ENCODE measurements at regions not wholly inside any gene's neighbourhood (a gene's known extent, or its start where the extent isn't known, plus 50 kb on each side); places are given as distances from the start of the nearest gene placed in this dataset.
"Not testable (repeated sequence)": the region's sequence is repeated elsewhere in the genome, so short reads cannot be mapped to it uniquely, and the experiment has no call there.

DNA sequence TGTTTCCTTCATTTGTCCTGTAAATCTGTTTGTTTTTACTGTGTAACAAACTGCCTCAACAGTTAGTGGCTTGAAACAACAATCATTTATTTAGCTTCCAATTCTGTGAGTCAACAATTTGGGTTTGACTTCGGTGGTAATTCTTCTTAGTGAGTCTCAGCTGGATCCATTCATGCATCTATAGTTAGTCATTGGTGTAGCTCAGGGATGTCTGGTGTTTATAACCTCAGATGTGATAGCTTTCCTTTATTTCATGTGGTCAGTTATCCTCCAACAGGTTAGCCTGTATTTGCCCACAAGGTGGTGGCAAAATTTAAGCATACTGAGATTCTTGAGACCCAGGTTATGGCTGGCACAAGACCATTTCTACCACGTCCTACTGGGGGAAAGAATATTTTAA lies 1267.2 kb downstream of the RAPGEF2 start:
- no peak for DNase-seq

DNA sequence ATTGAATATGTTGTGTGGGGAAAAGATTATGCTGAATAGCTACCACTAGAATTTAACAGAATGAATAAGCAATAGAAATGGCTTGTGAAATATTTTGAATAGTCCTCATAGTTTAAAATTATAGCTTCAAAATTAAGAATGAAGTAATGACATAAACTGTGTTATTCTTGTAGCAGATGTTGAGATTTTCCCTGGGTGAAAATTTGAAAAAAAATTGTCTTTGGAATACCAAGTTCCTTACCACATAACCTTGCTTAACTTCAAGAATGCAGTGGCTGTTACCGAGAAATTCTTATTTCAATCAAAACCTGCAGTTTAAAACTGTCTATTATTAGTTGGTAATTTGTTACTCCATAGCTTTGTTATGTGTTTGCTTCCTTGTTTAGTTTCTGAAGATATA lies 1268.6 kb downstream of the RAPGEF2 start:
- no peak for DNase-seq

DNA sequence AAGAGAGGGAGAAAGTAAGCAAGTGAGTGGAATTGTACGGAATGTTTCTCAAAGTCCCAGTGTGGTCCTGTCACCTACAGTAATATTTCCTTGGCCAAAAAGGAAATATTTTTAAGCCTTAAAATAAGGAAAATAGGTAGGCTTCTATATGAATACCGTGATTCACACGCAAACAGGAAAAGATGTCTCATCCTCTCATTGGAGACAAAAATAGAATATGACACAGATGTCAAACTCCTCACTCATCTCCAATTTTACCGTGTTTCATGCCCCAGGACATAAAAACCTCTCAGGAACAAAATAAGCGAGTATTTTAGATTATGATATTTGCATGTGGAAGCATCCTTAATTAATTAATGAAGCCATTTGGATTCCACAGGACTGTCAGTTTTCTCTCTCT lies 1269.5 kb downstream of the RAPGEF2 start:
- DNase-seq = no peak

DNA sequence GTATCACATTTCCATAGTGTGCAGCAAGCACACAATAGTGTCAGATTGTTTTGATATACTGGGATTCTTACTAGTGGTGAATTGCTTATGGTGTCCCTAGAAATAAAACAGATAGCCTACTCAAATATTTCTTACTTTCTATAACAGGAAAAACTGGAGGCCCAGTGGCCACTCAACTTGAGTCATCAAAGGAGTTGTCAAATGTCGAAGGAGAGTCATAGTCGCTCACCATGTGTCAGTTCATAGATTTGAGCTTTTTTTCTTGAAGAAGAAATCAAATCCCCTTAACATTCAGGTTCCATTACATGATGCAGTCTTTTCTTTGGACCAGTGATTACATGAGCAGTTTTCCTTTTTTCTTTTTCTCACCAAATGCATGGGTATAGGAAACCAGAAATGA lies 1271.0 kb downstream of the RAPGEF2 start:
- no peak for DNase-seq

DNA sequence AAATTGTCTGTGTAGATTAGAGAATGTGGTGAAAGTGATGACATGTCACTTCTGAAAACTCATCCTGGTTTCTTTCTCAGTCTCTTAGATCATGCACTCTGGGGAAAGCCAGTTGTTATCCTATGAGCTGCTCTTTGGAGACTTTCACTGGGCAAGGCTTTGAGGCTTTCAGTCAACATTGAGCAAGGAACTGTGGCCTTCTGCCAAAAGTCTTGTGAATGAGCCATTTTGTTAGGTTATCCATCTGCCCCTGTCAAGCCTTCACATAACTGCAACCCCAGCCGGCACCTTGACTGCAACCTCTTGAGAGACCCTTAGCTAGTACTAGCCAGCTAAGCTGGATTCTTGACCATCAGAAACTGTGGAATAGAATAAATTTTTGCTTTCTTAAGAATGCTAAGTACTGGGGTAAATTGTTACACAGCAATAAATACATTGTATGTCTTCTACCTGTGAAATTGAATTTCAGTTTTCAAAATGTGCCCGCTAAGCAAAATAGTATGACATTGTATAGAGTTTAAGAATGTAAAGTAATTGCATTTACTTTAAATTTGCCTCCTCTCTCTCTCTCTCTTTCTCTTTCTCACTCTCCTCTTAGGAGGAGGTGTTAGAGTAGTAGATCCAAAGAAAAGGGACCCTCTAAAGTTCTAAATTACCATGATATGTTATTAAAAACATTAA lies 1273.0 kb downstream of the RAPGEF2 start:
- DNase-seq = no peak

DNA sequence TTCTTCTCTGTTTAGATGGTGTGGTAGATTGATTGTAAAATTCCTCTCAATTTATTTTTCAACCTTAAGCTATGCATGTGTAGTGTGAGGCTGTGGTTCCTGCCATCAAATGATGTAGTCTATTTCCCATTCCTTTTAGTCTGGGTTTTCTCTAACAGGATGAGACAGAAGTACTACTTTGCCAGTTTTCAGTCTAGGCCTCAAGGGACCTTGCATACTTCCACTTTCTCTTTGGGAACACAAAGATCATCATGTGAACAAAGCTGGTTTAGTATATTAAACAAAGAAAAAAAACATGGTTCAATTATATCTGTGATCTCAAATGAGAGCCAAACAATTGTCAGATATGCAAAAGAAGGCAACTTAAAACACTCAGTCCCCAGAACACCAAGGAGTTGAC lies 1284.0 kb downstream of the RAPGEF2 start:
- no peak for DNase-seq

DNA sequence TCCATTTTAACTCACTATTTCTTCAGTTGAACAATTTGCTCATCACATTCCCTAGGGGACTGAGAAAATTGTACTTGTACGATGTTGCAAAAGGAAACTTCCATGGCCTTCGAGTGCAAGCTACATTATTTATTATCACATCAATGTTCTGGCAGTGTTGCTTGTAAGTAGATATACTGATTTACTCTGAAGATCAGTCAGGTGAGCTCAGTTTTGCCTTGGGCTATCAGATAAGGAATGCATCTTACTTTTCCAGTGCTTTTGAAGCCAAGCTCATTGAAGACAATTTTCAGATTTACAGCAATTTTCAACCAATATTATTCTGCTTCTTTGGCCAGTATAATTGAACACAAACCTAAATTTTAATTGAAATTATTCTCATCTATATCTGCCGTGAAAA lies 1296.9 kb downstream of the RAPGEF2 start:
- DNase-seq = no peak

DNA sequence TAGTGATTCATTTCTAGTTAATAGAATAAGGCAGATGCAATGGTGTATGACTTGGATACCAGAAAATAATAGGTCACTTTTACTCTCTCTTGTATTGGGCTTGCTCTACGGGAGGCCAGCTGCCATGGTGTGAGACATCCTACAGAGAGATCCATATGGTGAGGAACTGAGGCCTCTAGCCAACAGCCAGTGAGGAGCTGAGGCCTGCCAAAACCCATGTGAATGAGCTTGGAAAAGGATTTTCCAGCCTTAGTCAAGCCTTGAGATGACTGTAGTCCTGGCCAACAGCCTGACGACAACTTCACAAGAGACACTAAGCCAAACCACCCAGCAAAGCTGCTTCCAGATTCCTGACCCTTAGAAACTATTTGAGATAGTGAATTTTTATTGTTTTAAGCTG lies 1300.2 kb downstream of the RAPGEF2 start:
- DNase-seq = no peak

DNA sequence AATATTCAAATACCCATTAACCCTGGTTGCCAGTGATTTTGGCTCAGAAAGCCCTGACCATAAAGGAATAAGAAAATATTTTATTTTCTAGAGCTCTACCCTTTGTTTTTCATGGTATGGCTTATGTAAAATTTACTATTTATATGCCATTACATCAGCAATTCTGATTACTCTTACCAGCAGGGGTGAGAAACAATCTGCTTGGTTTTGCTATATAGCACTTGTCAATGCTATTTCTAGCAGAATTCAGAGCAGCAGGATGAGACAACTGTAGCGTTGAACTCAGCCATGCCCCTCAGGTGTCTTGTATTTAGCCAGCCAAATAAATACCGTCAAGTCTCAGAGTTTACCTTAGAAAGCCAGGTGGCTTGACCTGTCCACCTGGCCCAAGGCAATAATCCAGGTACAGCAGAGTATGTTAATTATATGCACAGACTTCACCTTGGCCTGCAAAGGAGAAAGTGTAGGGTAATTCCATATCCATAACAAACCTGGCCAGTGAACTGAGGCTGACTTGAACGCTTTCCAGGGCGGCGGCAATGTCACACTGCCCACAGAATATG lies 1303.5 kb downstream of the RAPGEF2 start:
- DNase-seq = no peak

DNA sequence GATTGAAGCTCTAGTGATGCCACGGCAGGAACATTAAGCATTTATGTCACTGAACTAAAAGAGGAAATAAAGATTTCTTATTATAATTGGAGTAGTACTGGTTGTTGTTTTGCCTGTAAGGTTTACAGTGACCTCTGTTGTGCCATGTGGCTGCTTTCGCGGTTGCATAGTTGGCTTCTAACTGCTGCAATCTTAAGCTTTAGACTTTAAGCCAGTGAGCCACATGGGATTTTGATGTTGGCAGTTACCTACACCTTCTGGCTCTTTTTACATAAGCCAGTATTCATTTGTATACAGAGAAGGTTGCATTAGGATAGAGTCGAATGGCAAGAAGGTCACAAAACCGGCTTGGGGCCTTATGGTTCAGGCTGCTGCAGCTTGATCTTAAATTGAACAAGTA lies 1311.6 kb downstream of the RAPGEF2 start:
- no peak for DNase-seq

DNA sequence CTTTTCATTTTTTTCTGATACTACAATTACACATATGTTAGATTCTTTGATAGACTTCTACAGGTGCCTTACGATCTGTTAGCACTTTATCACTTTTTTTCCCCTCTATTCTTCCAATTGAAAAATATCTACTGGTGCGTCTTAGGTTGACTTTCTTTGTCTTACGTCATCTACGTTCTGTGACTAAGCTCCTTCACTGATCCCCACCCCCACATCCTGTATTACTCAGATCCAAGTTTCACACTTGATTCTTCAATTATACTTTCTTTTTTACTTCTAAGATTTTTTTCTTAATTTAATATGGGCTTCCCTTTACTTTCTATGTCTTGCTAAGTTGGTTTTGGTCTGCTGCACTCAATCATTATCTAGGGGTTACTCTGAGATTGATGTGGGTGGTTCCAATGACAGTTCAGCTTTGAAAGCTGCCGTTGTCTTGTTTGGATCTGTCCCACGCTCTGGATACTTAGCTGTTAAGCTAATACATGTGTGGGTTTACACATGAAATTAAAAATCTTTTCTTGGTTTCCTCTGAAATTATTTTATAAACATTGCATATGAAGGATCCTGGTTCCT lies 1321.1 kb downstream of the RAPGEF2 start:
- no peak for DNase-seq

DNA sequence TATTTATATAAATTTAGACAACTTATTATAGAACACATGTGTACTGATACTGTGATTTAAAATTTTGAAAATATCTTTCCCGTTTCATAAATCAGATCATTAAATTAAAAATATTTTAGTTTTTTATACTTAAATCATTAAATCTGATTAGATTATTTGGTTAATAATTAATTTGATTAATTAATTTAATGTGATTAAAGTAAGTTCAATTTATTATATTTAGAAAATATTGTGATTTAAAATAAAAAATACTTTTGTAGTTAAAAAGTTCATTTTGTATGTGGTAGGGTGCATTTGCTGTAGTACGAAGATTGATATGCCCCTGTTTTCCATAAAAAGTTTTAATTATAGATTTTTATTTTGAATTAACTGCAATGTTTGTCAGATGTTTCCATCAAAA lies 1323.4 kb downstream of the RAPGEF2 start:
- no peak for DNase-seq

DNA sequence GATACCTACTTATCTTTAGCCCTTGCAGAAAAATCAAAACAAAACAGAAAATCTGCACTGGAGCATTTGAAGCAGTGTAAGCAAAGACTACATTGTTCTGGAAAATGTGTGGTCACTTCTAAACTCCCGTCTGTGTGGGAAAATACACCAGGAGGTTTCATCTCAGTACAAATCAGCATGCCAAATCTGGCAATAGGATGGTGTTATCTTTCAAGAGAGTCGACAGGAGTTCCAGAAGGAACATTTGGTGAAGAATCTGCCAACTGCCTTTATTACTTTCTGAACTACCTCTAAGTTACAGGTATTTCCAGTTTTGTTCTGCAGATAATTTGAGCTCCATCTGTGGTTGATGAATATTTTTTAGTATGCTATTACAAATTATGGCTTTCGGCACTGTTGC lies 1348.0 kb downstream of the RAPGEF2 start:
- DNase-seq = no peak

DNA sequence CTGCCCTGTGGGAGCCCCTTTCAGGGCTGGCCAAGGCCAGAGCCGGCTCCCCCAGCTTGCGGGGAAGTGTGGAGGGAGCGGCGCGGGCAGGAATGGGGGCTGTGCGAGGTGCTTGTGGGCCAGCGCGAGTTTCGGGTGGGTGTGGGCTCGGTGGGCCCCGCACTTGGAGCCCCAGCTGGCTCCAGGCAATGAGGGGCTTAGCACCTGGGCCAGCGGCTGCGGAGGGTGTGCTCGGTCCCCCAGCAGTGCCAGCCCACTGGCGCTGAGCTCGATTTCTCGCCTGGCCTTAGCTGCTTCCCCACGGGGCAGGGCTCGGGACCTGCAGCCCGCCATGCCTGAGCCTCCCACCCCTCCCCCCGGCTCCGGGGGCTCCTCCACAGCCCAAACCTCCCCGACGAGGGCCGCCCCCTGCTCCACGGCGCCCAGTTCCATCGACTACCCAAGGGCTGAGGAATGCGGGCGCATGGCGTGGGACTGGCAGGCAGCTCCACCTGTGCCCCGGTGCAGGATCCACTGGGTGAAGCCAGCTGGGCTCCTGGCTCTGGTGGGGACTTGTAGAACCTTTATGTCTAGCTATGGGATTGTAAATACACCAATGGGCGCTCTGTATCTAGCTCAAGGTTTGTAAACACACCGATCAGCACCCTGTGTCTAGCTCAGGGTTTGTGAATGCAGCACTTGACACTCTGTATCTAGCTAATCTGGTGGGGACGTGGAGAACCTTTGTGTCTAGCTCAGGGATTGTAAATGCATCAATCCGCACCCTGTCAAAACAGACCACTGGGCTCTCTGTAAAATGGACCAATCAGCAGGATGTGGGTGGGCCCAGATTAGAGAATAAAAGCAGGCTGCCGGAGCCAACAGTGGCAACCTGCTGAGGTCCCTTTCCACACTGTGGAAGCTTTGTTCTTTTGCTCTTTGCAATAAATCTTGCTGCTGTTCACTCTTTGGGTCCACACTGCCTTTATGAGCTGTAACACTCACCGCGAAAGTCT lies 1379.1 kb downstream of the RAPGEF2 start:
- DNase-seq = not testable (repeated sequence)

DNA sequence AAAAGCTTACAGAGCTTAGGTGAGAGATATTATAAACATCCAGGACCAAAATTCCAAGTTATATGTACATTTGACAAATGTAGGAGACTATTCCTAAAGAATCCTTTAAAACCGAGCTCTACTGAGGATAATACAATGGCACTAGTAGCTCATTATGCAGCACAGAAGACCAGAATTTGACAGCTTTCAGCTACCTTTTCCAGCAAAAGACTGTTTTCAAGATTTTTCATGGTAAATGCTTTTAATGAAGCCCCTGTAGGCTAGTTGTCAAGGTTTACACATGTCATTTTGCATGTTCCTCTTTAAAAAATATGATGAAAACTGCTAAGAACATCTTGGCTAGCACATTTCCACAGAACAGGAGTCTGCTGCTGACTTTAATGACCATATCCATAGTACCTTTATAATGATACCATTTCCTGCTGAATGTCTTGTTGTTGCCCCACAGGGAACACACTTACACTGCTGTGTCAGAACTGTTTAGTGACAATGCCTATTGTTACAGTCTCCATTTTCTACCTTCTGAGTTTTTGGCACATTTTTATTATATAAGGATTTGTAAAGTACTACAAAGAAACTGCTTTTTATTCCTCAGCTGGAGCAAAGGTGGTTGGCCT lies 1382.3 kb downstream of the RAPGEF2 start:
- no peak for DNase-seq

DNA sequence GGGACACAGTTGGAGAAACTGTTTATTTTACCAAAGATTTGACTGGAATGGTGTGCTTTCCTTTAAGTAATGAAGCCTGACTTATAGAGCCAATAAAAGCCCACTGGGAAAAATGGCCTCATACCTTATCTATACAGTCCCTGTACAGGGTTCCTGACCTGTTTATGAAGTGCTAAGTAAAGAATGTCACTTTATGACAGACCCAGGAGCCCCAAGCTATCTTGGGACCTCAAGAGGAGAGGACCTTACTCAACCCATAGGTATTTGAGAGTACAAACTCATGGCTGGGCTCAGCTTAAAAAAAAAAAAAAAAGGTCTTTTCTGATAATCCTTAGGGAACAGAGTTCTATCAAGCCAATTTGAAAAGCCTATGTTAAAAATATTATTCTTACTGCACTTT lies 1389.3 kb downstream of the RAPGEF2 start:
- no peak for DNase-seq

DNA sequence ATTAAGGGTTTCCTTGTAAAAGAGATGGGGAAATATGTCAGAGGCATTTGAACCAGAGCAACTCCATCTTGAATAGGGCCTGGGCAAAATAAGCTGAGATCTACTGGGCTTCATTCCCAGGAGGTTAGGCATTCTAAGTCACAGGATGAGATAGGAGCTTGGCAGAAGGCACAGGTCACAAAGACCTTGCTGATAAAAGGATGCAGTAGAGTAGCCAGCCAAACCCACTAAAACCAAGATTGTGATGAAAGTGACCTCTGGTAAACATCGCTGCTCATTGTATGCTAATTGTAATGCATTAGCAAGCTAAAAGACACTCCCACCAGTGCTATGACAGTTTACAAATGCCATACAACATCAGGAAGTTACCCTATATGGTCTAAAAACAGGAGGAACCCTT lies 1390.3 kb downstream of the RAPGEF2 start:
- DNase-seq = no peak

DNA sequence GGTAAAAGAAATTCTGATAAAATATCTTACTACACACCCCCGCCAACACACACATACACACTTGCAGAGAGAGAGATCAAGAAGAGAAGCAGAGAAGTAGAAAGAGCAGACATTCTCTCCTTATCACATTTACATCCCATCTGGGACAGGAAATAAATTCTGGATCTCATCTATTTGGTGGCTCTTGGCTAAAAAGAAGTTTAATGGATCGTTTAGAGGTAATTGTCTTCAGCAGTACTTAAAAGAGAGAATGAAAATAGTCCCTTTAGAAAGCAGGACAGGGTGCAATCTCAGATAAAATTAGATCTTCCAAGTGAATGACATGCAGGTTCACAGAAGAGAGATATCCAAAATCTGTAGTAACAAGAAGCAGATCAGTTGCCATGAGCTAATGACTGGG lies 1392.5 kb downstream of the RAPGEF2 start:
- no peak for DNase-seq

DNA sequence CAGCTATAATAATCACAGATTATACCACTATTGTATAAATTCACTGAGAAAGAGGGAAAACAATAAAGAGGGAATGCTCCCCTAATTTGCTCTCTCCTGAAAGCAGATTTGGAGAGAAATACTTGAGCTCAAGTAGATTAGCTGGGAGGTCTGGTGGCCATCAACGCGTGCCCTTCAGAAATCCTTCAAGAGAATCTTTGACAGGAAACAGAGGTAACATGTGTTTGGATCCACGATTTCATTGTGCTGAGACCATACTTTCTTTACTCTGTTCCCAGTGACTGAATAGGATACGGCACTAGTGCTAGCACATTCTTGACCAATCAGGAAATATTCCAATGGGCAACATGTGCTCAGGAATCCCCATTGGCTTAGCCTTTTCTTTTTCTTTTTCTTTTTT lies 1395.3 kb downstream of the RAPGEF2 start:
- DNase-seq = no peak

DNA sequence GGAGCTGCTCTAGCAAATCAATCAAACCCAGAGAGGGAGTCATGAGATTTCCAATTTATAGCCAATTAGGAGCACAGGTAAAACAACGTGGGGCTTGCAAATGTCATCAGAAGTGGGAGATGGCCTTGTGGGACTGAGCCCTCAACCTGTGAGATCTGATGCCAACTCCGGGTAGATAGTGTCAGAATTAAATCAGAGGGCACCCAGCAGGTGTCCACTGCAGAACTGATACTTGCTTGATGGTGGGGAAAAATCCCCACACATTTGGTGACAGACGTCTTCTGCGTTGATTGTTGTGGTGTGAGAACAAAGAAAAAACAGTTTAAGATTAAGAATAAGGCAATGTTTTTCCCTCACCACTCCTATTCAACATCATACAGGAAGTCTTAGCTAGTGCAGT lies 1402.8 kb downstream of the RAPGEF2 start:
- DNase-seq = no peak

DNA sequence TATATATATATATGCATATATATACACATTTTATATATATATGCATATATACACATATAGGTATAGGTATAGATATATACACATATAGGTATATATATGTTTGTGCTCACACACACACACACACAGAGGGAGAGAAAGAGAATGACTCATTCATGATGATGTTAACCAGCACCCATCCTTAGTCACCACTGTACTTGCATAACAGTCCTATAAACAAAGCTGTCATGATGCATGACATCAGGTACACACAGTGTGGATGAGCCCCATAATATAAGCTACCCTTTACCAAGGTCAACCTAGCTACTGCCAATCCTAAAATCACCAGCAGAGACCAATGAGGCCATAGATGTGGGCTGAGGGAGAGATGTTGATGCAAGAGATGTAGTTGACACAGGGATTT lies 1408.0 kb downstream of the RAPGEF2 start:
- no peak for DNase-seq

DNA sequence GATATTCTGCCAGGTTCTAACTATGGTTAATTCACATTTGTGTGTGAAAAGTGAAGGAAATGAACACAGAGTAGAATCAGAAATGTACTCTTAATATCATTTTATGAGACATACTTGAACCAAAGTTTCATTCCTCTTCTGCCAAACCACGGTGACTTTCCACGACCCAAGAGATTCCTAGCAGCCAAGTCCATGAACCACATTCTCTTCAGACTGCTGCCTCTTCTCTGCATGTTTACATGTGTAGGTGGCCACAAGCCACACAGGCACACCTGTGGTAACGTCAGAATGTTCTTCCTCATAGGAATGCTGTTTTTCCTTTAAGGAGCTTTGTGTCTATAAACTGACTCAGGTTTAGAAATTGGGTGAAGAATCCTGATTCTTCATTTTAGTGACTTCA lies 1411.2 kb downstream of the RAPGEF2 start:
- no peak for DNase-seq

DNA sequence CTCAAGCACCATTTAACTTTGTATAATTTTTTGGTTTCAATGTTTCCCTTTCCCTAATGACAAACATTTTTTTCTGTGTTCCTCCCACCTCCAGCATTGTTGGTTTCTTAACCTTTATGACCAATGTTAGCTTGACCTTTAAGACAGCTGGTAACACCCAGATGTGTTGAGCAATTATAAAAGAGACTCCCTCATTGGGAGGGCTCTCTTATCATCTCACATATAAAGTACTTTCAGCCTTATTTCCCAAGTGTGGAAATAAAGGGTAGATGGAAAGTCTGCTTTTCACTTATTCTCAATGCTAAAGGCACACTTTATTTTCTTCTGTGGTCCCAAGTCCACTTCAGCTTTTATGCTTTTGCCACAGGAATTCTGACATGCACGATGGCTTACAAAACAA lies 1420.4 kb downstream of the RAPGEF2 start:
- no peak for DNase-seq

Measured in NCI-H526 treated with DMSO at 0.1 percent for 48 hours (cell line).